Vagina (tissue), 2 donors: ENCODE measurements at regions not wholly inside any gene's neighbourhood (a gene's known extent, or its start where the extent isn't known, plus 50 kb on each side); places are given as distances from the start of the nearest gene placed in this dataset.

ENCODE experiments used
- DNase-seq, 2 donors: peaks; one replicate each; pipeline ENCODE4 v3.0.0-alpha.2; 2017; ENCODE audit errors: extremely low spot score in 2 of 2
- H3K27ac ChIP-seq: fragments of 200-600 bp; sonication (generic); one replicate; pipeline ENCODE4 v1.5.1; 2019
- H3K27me3 ChIP-seq: fragments of 200-600 bp; sonication (generic); one replicate; pipeline ENCODE4 v1.5.1; 2019
- H3K36me3 ChIP-seq, 2 donors: fragments of 200-600 bp; sonication (generic); one replicate each; pipeline ENCODE4 v1.5.1; 2017 to 2019
- H3K4me1 ChIP-seq: fragments of 200-600 bp; sonication (generic); one replicate; pipeline ENCODE4 v1.5.1; 2019
- H3K4me3 ChIP-seq, 2 donors: fragments of 200-600 bp; sonication (generic); 1 replicate in 1 of 2; 2 replicates in 1 of 2; pipeline ENCODE4 v1.5.1; 2016 to 2019
- H3K9me3 ChIP-seq: fragments of 200-600 bp; sonication (generic); one replicate; pipeline ENCODE4 v1.5.1; 2019
- CTCF ChIP-seq, 3 experiments: fragments of 450-650 bp in 2 of 3; fragments of 200-600 bp in 1 of 3; sonication (generic) in 1 of 3; IDR thresholded peaks; one replicate each; pipeline ENCODE4 v1.5.1; 2017 to 2019; ENCODE audit warnings: antibody characterized with exemption in 3 of 3, mild to moderate bottlenecking in 2 of 3, moderate library complexity in 2 of 3
- POLR2A ChIP-seq, 2 donors: fragments of 450-650 bp; IDR thresholded peaks; one replicate each; pipeline ENCODE4 v1.6.1; 2017; ENCODE audit warnings: antibody characterized with exemption in 2 of 2, mild to moderate bottlenecking in 2 of 2, moderate library complexity in 2 of 2
- POLR2AphosphoS5 ChIP-seq, 2 donors: sonication (generic); formaldehyde crosslinking; IDR thresholded peaks; one replicate each; pipeline ENCODE4 v1.9.0; 2017; ENCODE audit warnings: antibody characterized with exemption in 2 of 2, mild to moderate bottlenecking in 2 of 2, low read depth in 1 of 2; ENCODE audit not compliant: insufficient read depth in 1 of 2
- intact Hi-C: fragments of 100-400 bp; cut with DNase I; formaldehyde crosslinking; loops from one replicate; pipeline ENCODE4 v1.15.1; 2023

- DNase-seq = no peak
- H3K4me1 ChIP-seq = no peaks in the 10 kb centered on the region
- H3K9me3 ChIP-seq = no peaks in the 10 kb centered on the region
- TF ChIP-seq POLR2A (IDR thresholded peaks at IDR 0.05) (no peak), POLR2AphosphoS5 (IDR thresholded peaks at IDR 0.05; ENCODE audit: insufficient read depth in 1 of 2, low read depth in 1 of 2) (no peak), CTCF (IDR thresholded peaks at IDR 0.05) (no peak)
- no peak overlapping the region for H3K27ac ChIP-seq
- intact Hi-C loops = no loop called here
- no peaks in the 10 kb centered on the region for H3K27me3 ChIP-seq
- no peak overlapping the region for H3K4me3 ChIP-seq
- no peaks in the 10 kb centered on the region for H3K36me3 ChIP-seq
Measured at GRCh38 chrX:124256629-124257380, 75.7 kb upstream of the TEX13D start.

- Histone ChIP-seq H3K4me1 (no peaks in the 10 kb centered on the region), H3K36me3 (no peaks in the 10 kb centered on the region), H3K27ac (no peak overlapping the region), H3K27me3 (no peaks in the 10 kb centered on the region), H3K4me3 (no peak overlapping the region), H3K9me3 (no peaks in the 10 kb centered on the region)
- intact Hi-C loops = no loop called here
- TF ChIP-seq POLR2AphosphoS5 (IDR thresholded peaks at IDR 0.05; ENCODE audit: insufficient read depth in 1 of 2, low read depth in 1 of 2) (no peak), POLR2A (IDR thresholded peaks at IDR 0.05) (no peak), CTCF (IDR thresholded peaks at IDR 0.05) (no peak)
- DNase-seq = no peak
Measured at GRCh38 chrX:124257924-124258702, 74.3 kb upstream of the TEX13D start.

- no peak overlapping the region for H3K4me3 ChIP-seq
- H3K36me3 ChIP-seq = no peaks in the 10 kb centered on the region
- intact Hi-C loops = no loop called here
- no peak overlapping the region for H3K27ac ChIP-seq
- DNase-seq = no peak
- H3K27me3 ChIP-seq = no peaks in the 10 kb centered on the region
- TF ChIP-seq CTCF (IDR thresholded peaks at IDR 0.05) (no peak), POLR2AphosphoS5 (IDR thresholded peaks at IDR 0.05; ENCODE audit: insufficient read depth in 1 of 2, low read depth in 1 of 2) (no peak), POLR2A (IDR thresholded peaks at IDR 0.05) (no peak)
- no peaks in the 10 kb centered on the region for H3K4me1 ChIP-seq
- H3K9me3 ChIP-seq = no peaks in the 10 kb centered on the region
Measured at GRCh38 chrX:124260845-124261244, 71.6 kb upstream of the TEX13D start.

GRCh38 chrX:124263743-124264142 is 68.7 kb upstream of the TEX13D start:
- no peak overlapping the region for H3K27ac ChIP-seq
- no peak for DNase-seq
- no peak overlapping the region for H3K4me3 ChIP-seq
- intact Hi-C loops = no loop called here
- TF ChIP-seq CTCF (IDR thresholded peaks at IDR 0.05) (no peak), POLR2A (IDR thresholded peaks at IDR 0.05) (no peak), POLR2AphosphoS5 (IDR thresholded peaks at IDR 0.05; ENCODE audit: insufficient read depth in 1 of 2, low read depth in 1 of 2) (no peak)
- no peaks in the 10 kb centered on the region for H3K9me3 ChIP-seq
- H3K27me3 ChIP-seq = no peaks in the 10 kb centered on the region
- no peaks in the 10 kb centered on the region for H3K36me3 ChIP-seq
- H3K4me1 ChIP-seq = no peaks in the 10 kb centered on the region

GRCh38 chrX:124268099-124268498 is 64.4 kb upstream of the TEX13D start:
- intact Hi-C loops = no loop called here
- no peak overlapping the region for H3K27ac ChIP-seq
- no peak for DNase-seq
- H3K36me3 ChIP-seq = no peaks in the 10 kb centered on the region
- no peak for TF ChIP-seq POLR2AphosphoS5 (IDR thresholded peaks at IDR 0.05; ENCODE audit: insufficient read depth in 1 of 2, low read depth in 1 of 2)
- TF ChIP-seq POLR2A (IDR thresholded peaks at IDR 0.05) = no peak
- TF ChIP-seq CTCF (IDR thresholded peaks at IDR 0.05) = no peak
- H3K4me3 ChIP-seq = no peak overlapping the region
- no peaks in the 10 kb centered on the region for H3K27me3 ChIP-seq
- no peaks in the 10 kb centered on the region for H3K9me3 ChIP-seq
- no peaks in the 10 kb centered on the region for H3K4me1 ChIP-seq
